CD4-positive, alpha-beta T cell treated with Interleukin-10 for 1 hour (primary cell): ENCODE measurements at regions not wholly inside any gene's neighbourhood (a gene's known extent, or its start where the extent isn't known, plus 50 kb on each side); places are given as distances from the start of the nearest gene placed in this dataset.
"Not testable (repeated sequence)": the region's sequence is repeated elsewhere in the genome, so short reads cannot be mapped to it uniquely, and the experiment has no call there.

Experiments used
- DNase-seq: peaks from one replicate; pipeline ENCODE4 v3.0.0-alpha.2; 2020

DNA sequence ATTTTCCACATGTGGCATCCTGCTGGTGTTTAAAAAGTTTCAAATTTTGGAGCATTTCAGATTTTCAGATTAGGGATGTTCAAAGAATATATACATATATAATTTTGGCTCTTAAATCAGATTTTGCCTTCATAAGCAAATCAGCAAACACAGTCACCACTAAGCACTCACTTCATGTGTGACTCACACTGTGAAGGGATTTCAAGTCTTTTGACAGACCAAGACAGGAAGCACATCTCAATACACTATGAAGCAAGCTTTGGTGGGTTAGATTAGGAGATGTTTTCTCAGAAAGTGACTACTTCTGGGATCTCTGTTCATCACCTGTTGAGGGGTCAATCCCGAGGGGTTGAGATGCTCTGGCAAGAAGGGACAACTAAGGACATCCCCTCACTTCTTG is 227.8 kb upstream of the RBBP8 start:
- no peak for DNase-seq

DNA sequence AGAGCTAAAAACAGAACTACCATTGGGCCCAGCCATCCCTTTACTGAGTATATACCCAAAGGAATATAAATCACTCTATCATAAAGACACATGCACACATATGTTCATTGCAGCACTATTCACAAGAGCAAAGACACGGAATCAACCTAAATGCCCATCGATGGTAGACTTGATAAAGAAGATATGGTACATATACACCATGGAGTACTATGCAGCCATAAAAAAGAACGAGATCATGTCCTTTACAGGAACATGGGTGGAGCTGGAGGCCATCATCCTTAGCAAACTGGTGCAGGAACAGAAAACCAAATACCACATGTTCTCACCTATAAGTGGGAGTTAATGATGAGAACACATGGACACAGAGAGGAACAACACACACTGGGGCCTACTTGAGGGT is 227.1 kb upstream of the RBBP8 start:
- not testable (repeated sequence) for DNase-seq

DNA sequence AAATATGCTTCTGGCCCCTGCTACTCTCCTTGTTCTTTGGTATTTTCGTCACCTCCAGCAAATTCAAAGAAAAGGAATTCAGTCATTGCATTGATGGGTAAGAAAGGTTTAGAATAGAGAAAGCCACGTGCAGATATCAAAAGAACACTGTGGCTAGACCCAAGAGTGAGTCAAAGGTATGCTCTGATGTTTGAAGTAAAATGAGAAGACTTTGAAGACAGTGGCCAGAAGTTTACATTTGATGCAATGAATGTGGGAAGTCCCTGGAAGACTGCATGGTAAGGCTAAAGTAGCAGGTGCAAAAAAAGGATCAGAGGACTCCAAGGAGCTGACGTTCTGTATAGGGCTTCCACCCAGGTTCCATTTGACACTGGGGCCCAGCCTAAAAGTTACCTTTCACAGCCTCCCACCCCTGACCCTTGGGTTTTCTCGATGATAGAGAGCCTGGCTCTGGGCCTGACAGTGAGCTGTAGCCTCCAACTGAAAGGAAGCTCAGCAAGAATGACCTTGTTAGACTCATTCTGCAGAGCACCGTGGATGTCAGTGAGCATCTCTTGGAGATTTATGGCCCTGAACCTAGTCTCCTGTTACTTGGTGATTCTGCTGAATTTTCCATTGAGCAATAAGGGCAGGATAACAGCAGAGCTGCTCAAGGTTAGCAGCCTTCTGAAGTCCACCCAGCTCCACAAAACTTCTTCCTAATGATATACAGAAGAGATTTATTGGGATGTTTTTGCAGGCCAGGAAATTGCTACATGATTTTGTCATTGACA is 223.7 kb upstream of the RBBP8 start:
- DNase-seq: no peak

DNA sequence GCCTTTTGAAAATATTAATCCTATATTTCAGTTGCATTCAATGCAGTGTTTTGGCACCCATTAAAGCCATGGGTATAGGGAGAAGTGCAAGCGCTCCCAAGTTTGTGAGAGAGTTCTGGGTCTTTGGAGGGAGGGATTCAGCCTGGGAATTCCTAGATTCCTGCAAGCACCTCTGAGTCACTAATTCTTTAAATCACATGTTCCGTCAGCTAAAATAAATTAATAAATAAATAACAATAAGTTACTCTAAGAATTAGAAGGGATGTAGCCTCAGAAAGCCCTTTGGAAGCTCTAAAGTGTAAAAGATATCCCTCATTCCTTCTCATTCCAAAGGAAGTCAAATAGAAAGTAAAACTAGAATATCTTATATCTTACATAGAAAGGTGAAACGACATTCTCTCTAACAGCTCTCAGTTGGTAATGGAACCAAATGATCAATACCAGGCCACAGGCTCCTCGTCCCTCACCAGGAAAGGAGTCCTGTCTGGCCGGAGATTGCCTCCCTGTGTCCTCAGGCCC is 222.4 kb upstream of the RBBP8 start:
- DNase-seq: no peak

DNA sequence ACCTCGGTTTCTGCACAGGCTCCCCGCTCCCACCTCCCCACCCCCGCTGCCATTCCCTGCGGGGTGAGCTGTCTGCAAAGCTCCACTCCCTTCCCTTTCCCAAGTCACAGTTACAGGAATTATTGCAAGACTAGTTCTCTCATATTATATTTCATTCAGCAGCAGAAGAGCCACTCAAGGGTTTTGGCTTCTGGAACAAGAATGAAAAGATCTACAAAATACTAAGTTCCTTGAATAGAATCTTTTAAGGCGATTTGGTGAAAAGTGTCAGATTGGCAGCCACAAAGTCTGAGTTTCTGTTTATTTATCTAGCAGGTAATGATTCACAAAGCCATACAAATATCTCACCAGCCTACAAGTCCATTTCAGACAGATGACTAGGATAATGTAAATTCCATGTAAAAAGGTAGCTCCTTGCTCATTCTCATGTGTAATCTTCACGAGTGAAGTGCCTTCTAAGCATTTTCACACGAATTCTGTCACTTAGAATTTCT is 221.9 kb upstream of the RBBP8 start:
- DNase-seq: no peak

DNA sequence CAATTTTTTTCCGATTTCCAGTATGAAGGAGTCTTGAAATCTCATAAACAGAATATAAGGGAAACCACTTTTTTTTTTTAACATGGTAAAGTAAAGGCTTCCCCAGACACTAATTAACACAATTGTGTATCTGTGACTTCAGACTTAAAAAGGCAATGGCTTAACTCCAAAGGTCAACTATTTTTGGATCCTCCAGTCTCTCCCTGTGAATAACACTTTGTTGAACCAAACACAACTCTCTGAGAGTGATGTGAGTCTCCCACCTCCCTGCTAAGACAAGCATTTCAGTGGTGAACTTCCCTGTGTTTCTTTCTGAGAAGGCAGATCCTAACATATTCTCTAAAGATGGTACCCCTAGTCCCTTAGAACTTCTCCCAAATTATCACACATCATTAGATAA is 219.6 kb upstream of the RBBP8 start:
- DNase-seq: no peak

DNA sequence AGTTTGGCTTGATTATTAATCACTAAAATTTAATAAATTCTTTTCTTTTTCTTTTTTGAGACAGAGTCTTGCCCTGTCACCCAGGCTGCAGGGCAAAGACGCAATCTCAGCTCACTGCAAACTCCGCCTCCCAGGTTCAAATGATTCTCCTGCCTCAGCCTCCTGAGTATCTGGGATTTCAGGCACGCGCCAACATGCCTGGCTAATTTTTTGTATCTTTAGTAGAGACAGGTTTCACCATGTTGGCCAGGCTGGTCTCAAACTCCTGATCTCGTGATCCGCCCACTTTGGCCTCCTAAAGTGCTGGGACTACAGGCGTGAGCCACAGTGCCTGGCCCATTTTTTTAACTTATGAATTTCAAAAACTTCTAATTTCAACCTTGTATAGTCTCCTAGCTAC is 215.6 kb upstream of the RBBP8 start:
- DNase-seq: not testable (repeated sequence)

DNA sequence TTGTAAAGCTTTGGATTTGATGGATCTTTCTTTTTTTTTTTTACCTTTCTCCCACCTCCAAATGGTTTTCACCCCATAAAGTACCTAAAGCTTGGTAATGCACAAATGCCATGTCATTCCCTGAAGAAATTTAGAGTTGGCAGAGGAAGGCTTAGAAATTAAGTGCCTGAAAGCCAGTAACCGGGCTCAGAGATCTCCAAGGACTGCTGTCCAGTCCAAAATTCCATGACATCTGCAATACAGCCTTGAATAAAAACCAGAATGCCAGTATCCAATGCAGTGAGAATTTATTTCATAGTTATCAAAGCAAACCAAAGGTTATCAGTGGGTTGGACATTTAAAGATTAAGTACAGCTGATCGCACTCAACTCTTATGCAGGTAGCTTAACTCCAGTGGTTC is 209.9 kb upstream of the RBBP8 start:
- DNase-seq: no peak

DNA sequence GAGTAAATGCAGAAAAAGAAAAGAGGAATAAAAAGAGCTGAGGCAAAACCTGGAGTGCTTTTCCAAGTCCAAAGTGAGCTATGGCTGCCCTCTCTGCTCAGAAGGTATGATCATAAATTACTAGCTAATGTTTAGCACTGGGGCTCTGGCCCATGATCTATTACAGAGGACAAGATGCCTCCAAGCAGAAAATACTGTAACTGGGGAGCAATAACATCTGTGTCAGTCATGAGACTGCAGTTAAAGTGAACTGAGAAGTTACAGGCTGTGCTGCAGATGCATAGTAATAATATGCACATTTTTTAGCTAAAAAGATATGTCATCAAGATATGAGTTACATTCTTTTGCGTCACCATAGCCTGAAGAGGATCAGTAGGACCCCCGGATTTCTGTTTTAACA is 209.4 kb upstream of the RBBP8 start:
- no peak for DNase-seq

DNA sequence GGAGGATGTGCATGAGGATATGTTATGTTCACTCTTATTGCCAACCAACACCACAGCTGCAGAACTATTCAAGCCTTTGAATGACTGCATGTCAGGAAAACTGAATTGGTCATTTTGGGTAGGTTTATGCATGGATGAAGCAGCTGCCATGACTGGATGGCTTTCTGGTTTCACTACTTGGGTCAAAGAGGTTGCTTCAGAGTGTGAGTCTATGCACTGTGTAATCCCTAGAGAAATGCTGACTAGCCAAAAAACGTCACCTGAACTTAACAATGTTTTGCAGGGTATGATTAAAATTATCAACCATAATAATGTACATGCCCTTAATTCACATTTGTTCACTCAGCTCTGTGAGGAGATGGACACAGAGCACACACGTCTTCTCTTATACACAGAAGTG is 206.7 kb upstream of the RBBP8 start:
- DNase-seq: no peak

DNA sequence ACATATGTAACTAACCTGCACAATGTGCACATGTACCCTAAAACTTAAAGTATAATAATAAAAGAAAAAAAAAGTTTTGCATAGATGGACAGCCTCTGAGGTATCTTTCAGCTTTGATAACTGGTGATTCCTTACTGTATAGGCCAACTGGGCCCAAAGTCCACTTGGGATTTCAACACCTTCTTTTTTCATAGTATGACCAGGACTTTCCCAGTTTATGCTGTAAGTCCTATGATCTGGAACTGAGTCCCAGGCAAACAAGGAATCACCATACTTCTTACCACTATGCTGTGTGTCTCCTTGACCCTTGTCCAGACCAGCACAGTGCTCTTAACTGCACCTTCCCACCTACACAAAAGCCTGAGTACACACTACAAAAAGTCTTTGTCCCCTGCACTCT is 205.1 kb upstream of the RBBP8 start:
- DNase-seq: no peak

DNA sequence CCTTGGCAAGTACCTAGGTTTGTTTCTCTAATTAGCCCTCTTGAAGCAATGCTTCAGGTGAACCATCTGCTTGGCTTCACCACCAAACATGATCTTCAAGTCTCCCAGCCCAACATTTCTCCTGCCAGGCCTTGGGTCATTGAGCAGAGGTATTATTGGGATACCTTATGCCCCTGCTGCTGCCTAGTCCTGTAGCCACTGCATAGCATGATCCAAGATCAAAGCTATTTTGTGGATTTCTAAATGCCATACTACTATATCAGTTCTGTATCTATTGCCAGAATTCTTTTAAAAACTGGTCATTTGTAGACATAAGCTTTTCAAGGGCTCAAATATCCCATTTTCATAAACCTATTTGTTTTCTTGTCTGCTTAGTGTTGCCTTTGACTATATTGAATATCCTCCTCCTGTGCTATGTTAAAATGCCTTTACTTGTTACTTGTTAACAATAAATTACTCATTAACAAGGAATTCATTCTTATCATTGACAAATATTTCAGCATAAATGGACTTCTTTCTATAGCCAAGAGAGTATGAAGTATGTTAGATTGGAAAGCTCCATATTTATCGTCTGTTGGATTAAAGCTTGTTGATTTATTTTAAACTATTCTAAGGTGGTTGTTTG is 204.5 kb upstream of the RBBP8 start:
- DNase-seq: no peak

DNA sequence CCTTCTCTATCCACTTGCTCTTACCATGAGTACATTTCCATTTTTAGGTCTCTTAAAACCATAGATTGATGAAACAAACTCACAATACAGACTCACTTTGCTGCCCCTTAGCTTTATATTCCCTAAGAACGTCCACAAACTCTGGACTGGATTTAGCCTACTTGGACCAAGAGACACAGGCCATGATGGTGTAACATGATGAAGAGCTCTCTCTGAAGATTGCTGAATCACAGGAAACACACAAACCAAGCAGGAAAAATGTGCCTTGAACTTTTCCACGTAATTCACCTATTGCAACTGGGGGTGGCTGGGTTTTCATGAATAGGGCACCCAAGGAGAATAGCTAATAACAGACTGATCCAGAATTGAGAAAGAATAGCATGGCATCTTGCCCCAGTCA is 201.7 kb upstream of the RBBP8 start:
- no peak for DNase-seq

DNA sequence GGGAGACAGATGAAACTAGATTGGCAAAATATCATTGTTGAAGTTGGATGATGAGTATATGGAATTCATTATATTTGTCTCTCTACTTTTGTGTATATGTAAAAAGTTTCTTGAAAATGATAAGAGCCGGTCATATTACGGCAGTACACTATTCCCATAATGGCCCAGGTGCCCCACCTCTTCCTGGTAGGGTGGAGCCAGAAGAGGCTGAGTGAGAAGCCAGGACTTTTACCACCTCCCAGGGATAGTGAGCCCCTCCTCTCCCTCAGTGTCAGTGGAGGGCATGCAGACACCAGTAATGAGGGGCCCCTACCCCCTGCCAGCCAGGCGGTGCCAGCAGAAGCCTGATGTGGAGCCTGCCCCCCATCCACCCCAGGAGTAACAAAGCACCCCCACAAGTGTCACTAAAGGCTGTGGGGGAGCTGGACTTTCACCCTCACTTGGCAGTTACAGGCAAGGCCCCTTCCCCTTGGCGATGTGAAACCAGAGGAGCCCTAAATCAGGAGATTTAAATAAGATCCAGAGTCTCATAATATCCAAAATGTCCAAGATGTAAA is 198.9 kb upstream of the RBBP8 start:
- no peak for DNase-seq

DNA sequence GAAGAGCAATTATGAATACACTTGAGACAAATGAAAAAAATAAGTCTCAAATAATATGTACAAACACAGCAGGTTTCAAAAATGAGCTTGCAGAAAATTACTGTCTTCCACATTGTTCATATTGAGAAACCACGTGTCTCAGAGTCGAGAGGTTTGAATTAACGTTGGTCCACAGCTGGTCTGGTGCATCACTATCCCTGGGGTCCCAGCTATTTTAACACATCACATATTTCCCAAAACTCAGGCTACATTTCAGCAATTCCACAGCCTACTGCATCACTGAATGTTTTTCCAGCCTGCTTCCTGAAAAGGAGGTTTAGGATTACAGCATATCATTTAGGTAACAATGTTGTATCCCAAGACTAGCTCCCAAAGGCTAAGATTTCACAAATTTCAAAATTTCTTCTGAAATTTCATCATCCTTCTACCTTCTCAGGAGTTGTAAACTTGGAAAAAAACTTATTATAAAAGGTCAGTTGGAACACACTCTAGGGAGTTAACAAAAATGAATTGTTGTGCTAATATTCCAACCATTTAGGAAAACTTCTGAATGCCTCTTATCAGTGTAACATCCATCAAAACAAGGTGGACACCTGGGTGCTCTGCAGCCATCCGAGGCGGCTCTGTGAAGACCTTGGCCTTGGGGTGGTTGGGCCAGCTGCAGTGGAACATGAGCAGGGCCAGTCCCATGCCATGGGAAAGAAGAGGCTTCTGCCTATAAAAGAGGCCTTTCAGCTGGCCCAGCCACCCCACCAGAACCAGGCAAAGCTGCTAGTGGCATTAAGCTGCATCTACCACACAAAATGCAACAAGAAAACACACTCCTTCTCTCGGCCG is 198.1 kb upstream of the RBBP8 start:
- no peak for DNase-seq

DNA sequence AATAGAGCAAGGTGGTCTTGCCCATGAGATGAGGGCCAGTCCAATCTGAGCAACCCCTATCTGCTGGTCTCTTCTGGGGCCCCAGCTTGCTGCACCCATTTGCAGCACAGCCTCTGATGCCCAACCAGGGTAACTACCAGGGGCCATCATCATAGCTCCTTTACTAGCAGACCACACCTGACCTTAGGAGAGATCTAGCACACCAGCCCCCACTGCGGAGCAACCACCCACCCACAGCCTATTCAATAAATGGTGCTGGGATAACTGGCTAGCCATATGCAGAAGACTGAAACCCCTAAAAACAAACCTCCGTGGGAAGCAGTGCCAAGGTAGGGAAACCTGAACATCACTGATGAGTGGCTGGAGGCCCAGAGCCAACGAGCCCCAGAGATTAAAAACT is 196.1 kb upstream of the RBBP8 start:
- DNase-seq: no peak

DNA sequence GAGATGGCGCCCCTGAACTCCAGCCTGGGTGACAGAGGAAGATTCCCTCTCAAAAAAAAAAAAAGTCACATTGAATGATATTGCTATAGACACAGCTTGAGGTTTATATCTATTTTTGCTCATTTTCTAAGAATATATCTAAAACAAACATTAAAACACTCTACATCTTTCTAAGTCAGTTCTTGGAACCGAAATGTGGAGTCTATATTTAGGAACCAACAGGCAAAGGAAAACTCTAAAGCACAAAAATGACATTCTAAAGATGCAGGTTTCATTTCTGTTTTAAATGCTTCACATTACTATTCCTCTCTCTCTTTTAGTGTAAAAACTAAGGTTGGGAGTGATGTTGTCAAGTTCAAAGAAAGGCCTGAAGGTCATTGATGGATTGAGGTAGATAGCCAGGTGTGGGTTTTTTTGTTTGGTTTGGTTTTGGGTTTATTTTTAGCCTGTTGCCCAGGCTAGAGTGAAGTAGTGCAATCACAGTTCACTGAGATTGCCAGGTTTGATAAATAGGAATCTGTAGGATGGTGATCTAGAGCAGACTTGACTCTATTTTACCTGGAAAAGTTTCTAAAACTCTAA is 194.0 kb upstream of the RBBP8 start:
- no peak for DNase-seq

DNA sequence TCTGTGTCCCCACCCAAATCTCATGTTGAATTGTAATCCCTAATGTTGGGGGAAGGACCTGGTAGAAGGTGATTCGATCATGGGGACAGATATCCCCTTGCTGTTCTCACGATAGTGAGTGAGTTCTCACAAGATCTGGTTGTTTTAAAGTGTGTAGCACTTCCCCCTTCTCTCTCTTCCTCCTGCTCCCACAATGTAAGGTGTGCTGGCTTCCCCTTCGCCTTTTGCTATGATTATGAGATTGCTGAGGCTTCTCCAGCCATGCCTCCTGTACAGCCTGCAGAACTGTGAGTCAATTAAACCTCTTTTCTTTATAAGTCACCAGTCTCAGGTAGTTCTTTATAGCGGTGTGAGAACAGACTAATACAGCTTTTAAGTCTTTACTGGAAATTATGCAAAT is 193.3 kb upstream of the RBBP8 start:
- DNase-seq: no peak

DNA sequence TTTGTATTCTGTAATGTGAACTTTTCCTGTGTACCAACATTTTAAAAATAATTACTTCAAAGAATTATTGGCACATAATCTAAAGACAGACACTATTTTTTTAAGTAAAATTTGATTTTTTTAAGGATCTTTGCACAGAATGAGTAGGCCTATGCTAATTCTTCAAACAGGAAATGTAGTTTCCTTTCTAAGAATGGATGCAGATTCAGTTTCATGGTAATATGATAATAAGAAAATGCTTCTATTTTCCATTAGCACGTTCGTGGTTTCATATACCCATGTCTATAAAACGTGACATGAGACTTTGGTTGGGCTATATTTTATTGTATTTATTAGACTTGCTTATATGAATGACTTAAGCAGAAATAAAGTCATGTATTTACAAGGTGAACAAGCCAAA is 191.8 kb upstream of the RBBP8 start:
- no peak for DNase-seq

DNA sequence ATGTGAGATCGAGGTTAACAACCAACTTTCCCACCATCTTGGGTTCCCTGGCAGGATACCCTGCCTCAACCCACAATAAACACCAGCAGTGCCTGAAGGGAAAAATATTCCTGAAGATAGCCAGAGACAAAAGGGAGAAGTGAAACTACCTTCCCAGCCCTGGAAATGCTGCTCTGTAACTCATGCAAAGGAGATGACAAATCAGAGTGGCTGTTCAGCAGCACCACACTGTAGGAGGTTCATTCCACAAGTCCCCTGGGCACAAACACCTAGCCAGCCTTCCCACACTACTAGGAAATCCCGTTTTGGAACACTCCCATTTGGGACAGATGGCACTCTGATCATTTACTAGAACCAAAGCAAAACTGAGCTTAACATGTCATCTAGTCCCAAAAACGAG is 190.7 kb upstream of the RBBP8 start:
- no peak for DNase-seq

DNA sequence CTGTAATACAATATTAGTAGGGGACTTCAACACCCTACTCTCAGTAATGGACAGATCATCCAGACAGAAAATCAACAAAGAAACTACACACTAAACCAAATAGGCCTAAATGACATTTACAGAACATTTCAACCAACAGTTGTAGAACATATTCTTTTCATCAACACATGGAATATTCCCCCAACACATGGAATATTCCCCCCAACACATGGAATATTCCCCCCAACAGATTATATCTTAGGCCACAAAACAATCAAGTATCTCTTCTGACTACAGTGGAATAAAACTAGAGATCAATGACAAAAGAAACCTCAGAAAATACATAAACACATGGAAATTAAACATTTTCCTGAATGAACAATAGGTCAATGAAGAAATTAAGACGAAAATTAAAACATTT is 187.2 kb upstream of the RBBP8 start:
- DNase-seq: no peak

DNA sequence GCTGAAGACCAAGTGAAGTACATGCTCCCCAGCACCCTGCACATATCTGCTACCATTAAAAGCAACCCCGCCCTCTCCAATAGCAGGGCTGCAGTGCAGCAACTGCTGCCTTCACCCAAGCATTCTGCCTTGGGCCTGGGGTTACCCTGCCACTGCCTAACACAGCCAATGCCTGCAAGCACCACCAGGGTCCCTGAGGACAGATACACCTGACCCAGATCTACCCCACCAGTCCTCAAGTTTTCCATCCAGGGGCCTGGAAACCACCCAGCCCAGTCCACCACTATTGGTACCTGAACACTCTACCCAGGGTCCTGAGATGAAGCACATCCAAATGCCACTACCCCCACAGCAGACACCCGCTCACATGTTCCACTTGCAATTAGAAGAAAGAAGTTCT is 181.1 kb upstream of the RBBP8 start:
- DNase-seq: no peak
